OCI-LY3 (cell line): ENCODE measurements at regions not wholly inside any gene's neighbourhood (a gene's known extent, or its start where the extent isn't known, plus 50 kb on each side); places are given as distances from the start of the nearest gene placed in this dataset.

Source experiments
- CTCF ChIP-seq: fragments of 200-600, 300-600 bp; sonication (generic); IDR thresholded peaks from 2 replicates; pipeline ENCODE4 v1.5.1; 2014; ENCODE audit warnings: antibody characterized with exemption, low read length, low read depth
- EZH2phosphoT487 ChIP-seq: fragments of 200-600 bp; shearing (Covaris generic); IDR thresholded peaks from 2 replicates; pipeline ENCODE4 v1.6.1; 2018; ENCODE audit warnings: antibody characterized with exemption, mixed run types, low read depth

- no peak for TF ChIP-seq CTCF
- no peak for TF ChIP-seq EZH2phosphoT487
These were observed 136.9 kb downstream of the PSMG1 start for GRCh38 chr21:39046236-39046916.
